Lower lobe of right lung (tissue), 2 donors: ENCODE measurements at regions not wholly inside any gene's neighbourhood (a gene's known extent, or its start where the extent isn't known, plus 50 kb on each side); places are given as distances from the start of the nearest gene placed in this dataset.
"Not testable (repeated sequence)": the region's sequence is repeated elsewhere in the genome, so short reads cannot be mapped to it uniquely, and the experiment has no call there.

Experiments
- ATAC-seq, 2 donors: fragments of 200-7000 bp; cut with Tn5 transposase; one replicate each; pipeline ENCODE4 v1.9.1; 2020 to 2022; ENCODE audit warnings: mild to moderate bottlenecking in 2 of 2, moderate library complexity in 2 of 2
- DNase-seq: peaks from one replicate; pipeline ENCODE4 v3.0.0-alpha.2; 2020
- H3K27ac ChIP-seq: fragments of 200-600 bp; one replicate; pipeline ENCODE4 v1.8.0; 2022
- H3K27me3 ChIP-seq: fragments of 200-600 bp; one replicate; pipeline ENCODE4 v1.8.0; 2022; ENCODE audit warnings: low read depth
- H3K36me3 ChIP-seq: fragments of 200-600 bp; one replicate; pipeline ENCODE4 v1.8.0; 2022; ENCODE audit warnings: mild to moderate bottlenecking
- H3K4me1 ChIP-seq: fragments of 200-600 bp; one replicate; pipeline ENCODE4 v1.8.0; 2022
- H3K4me3 ChIP-seq: fragments of 200-600 bp; one replicate; pipeline ENCODE4 v1.8.0; 2022; ENCODE audit warnings: mild to moderate bottlenecking
- H3K9me3 ChIP-seq: fragments of 200-600 bp; one replicate; pipeline ENCODE4 v1.8.0; 2022
- CTCF ChIP-seq: fragments of 200-600 bp; IDR thresholded peaks from one replicate; pipeline ENCODE4 v1.8.0; 2022; ENCODE audit warnings: antibody characterized with exemption, mild to moderate bottlenecking
- intact Hi-C: fragments of 100-400 bp; cut with DNase I; formaldehyde crosslinking; loops from one replicate; pipeline ENCODE4 v1.11.0; 2022
- donor health status: DM: no; HTN: yes; CAD: no; lungs with severe emphysema.

GRCh38 chrX:136953867-136954787 lies 73.6 kb upstream of the RBMX start:
- no peaks in the 10 kb centered on the region for H3K9me3 ChIP-seq
- DNase-seq (peak; percentile 55), ATAC-seq (peak; percentile 64 to 79)
- intact Hi-C loops: no loop called here
- TF ChIP-seq CTCF: peak; percentile 54
- H3K4me1 ChIP-seq: no peaks in the 10 kb centered on the region
- H3K27me3 ChIP-seq: no peaks in the 10 kb centered on the region
- no peaks in the 10 kb centered on the region for H3K36me3 ChIP-seq
- H3K4me3 ChIP-seq: no peak overlapping the region
- no peak overlapping the region for H3K27ac ChIP-seq

DNA sequence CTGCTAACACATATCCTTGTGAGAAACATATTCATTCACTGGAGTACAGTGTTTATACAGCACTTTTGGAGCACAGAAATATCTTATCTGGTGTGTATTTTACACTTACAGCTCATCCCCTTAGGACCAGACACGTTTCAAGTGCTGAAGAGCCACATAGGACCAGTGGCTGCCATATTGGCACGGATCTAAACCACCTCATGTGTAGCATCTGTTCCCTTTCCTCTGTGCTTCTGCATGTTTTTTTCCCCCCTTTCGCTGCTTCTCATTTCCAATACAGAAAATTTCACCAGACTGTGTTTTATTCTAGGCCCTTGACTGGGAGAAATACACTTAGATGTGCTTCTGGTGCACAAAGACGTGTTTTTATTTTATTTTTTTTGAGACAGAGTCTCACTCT lies 69.7 kb upstream of the RBMX start:
- ATAC-seq (no peak), DNase-seq (no peak)
- no peaks in the 10 kb centered on the region for H3K9me3 ChIP-seq
- no peak overlapping the region for H3K4me3 ChIP-seq
- no peak overlapping the region for H3K27ac ChIP-seq
- no peaks in the 10 kb centered on the region for H3K27me3 ChIP-seq
- H3K4me1 ChIP-seq: no peaks in the 10 kb centered on the region
- intact Hi-C loops: no loop called here
- H3K36me3 ChIP-seq: no peaks in the 10 kb centered on the region
- TF ChIP-seq CTCF: no peak

GRCh38 chrX:136941396-136942337 lies 61.1 kb upstream of the RBMX start:
- Histone ChIP-seq H3K27ac (no peak overlapping the region), H3K9me3 (no peaks in the 10 kb centered on the region), H3K4me3 (no peak overlapping the region), H3K36me3 (no peaks in the 10 kb centered on the region), H3K27me3 (no peaks in the 10 kb centered on the region), H3K4me1 (no peaks in the 10 kb centered on the region)
- DNase-seq (no peak), ATAC-seq (no peak)
- TF ChIP-seq CTCF: no peak
- intact Hi-C loops: no loop called here

- DNase-seq (no peak), ATAC-seq (no peak)
- Histone ChIP-seq H3K36me3 (no peaks in the 10 kb centered on the region), H3K27me3 (no peaks in the 10 kb centered on the region), H3K27ac (no peak overlapping the region), H3K4me1 (peaks cover 5% of the 10 kb centered on the region), H3K4me3 (no peak overlapping the region), H3K9me3 (no peaks in the 10 kb centered on the region)
- intact Hi-C loops: no loop called here
- TF ChIP-seq CTCF: no peak
Measured at GRCh38 chrX:136936183-136936549, 55.6 kb upstream of the RBMX start.

DNA sequence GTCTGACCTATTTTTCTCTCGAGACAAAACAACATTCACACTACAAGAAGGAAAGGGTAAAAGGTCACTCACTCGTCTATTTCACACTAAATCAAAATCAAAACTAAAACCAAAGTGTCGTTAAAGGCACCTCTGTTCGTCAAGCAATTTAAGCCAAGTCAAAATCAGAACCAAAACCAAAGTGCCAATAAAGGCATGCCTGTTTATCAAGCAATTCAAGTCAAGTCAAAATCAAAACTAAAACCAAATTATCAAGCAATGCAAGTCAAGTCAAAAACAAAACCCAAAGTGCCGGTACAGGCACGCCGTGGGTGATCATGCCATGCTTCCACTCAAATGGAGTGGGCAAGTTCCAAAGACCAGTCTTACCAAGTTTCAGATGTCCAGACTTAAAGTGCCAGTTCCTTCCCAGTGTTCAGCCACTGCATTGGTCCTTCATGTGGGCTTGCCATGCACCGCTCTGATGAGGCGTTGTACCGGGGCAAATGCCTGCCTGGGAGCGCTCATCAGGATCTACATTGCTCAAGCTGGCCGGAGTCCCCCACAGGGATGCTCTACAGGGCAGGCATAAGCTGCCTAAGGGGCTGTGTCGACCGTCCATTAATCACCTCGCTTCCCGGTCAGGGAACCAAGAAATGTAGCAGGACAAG lies 55.1 kb upstream of the RBMX start:
- H3K4me3 ChIP-seq, intact Hi-C loops, ATAC-seq, DNase-seq, H3K27ac ChIP-seq, H3K9me3 ChIP-seq, H3K4me1 ChIP-seq, H3K36me3 ChIP-seq, H3K27me3 ChIP-seq: not testable (repeated sequence)

DNA sequence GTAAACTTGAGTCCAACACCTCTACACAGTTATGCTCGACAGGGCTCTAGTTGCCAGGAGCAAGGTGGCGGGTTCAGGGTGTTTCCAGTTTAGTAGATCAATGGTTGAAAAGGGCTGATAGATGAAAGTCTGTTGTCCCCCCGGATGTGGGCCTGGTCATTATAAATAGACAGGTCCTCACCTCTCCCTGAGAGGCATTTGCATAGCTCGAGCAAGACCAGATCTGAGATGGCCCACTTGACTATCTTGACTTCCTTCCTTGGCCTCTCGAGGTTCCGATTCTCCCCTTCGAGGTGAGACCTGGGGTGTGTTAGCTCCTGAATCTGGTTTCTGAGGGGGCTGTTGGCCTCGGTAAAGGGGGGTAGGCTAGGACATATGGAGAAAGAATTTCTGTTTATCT lies 54.1 kb upstream of the RBMX start:
- ATAC-seq, H3K9me3 ChIP-seq, H3K4me3 ChIP-seq, H3K4me1 ChIP-seq, DNase-seq, H3K27me3 ChIP-seq, H3K36me3 ChIP-seq, H3K27ac ChIP-seq, intact Hi-C loops: not testable (repeated sequence)
